DOHH2 (cell line): ENCODE measurements at regions not wholly inside any gene's neighbourhood (a gene's known extent, or its start where the extent isn't known, plus 50 kb on each side); places are given as distances from the start of the nearest gene placed in this dataset.

Experiments
- EZH2phosphoT487 ChIP-seq: fragments of 200-600 bp; sonication (generic); IDR thresholded peaks from 2 replicates; pipeline ENCODE4 v1.6.1; 2017; ENCODE audit warnings: borderline replicate concordance, mild to moderate bottlenecking, antibody characterized with exemption, low read length, moderate library complexity, mixed read lengths
- TF ChIP-seq, protein P1 (sequence below): fragments of 200-600 bp; sonication (generic); IDR thresholded peaks from one replicate; pipeline ENCODE4 v1.5.1; 2014; ENCODE audit warnings: antibody characterized with exemption, mild to moderate bottlenecking, low read depth, low read length; ENCODE audit not compliant: poor library complexity, severe bottlenecking

DNA sequence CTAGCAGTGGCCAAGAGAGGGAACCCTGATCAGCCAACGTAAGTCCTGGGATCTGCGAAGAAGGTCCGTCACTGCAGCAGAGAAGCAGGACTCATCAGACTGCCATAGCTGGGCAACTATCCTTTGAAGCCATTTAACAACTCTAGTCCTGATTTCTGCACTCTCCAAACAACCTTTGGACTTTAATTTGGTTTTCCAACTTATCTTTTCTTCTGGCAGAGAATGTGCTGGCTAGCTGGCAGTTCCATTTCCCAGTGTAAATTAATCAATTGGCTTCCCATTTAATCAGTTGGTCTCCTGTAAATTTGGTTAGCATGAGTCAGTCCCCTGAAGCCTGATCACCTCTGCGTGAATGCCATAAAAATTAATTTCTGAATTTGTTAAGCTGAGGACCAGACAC lies 153.7 kb upstream of the GPR101 start:
- TF ChIP-seq, protein P1, sequence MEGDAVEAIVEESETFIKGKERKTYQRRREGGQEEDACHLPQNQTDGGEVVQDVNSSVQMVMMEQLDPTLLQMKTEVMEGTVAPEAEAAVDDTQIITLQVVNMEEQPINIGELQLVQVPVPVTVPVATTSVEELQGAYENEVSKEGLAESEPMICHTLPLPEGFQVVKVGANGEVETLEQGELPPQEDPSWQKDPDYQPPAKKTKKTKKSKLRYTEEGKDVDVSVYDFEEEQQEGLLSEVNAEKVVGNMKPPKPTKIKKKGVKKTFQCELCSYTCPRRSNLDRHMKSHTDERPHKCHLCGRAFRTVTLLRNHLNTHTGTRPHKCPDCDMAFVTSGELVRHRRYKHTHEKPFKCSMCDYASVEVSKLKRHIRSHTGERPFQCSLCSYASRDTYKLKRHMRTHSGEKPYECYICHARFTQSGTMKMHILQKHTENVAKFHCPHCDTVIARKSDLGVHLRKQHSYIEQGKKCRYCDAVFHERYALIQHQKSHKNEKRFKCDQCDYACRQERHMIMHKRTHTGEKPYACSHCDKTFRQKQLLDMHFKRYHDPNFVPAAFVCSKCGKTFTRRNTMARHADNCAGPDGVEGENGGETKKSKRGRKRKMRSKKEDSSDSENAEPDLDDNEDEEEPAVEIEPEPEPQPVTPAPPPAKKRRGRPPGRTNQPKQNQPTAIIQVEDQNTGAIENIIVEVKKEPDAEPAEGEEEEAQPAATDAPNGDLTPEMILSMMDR = no peak
- TF ChIP-seq EZH2phosphoT487 = no peak
